ENCODE measurements at regions not wholly inside any gene's neighbourhood (a gene's known extent, or its start where the extent isn't known, plus 50 kb on each side); places are given as distances from the start of the nearest gene placed in this dataset.

- TF ChIP-seq EZH2 (IDR thresholded peaks at IDR 0.05; ENCODE audit: insufficient read depth, poor library complexity, severe bottlenecking) = no peak
- TF ChIP-seq EZH2phosphoT487 (IDR thresholded peaks at IDR 0.05; ENCODE audit: insufficient read depth, low read depth) = no peak
These were observed 594.9 kb upstream of the IGFBP3 start for GRCh38 chr7:46515844-46516590.

All from GM23248 (cell line).